HG03469 (cell line): ENCODE measurements at regions not wholly inside any gene's neighbourhood (a gene's known extent, or its start where the extent isn't known, plus 50 kb on each side); places are given as distances from the start of the nearest gene placed in this dataset.

Source experiments
- ATAC-seq: cut with Tn5 transposase; IDR thresholded peaks from one replicate; pipeline ENCODE4 v1.9.1; 2021; ENCODE audit warnings: mild to moderate bottlenecking, moderate library complexity, moderate number of reproducible peaks; ENCODE audit not compliant: unreplicated experiment

DNA sequence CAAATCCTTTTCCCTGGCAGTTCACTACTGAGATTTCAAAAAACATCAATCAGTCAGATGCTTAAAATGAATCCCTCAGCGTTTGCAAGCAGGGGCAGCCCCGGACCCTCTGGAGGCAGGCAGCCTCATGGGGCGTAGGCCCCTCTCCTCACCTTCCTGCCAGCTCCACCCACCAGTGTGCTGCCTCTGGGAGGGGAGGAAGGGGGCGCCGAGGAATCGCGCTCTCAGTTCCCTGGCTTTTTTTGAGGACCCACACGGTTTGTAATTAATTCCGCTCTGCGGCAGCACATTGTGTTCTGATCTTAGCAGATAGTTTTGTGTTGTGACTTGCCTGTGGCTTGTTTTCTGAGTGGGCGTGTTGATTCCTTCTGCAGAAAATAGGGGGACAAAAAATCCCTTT, 159.9 kb downstream of the KLF13 start:
- no peak for ATAC-seq

- ATAC-seq = no peak
Measured at GRCh38 chr15:31486906-31487695, 160.5 kb downstream of the KLF13 start.

GRCh38 chr15:31487811-31488436, 161.3 kb downstream of the KLF13 start:
- no peak for ATAC-seq

DNA sequence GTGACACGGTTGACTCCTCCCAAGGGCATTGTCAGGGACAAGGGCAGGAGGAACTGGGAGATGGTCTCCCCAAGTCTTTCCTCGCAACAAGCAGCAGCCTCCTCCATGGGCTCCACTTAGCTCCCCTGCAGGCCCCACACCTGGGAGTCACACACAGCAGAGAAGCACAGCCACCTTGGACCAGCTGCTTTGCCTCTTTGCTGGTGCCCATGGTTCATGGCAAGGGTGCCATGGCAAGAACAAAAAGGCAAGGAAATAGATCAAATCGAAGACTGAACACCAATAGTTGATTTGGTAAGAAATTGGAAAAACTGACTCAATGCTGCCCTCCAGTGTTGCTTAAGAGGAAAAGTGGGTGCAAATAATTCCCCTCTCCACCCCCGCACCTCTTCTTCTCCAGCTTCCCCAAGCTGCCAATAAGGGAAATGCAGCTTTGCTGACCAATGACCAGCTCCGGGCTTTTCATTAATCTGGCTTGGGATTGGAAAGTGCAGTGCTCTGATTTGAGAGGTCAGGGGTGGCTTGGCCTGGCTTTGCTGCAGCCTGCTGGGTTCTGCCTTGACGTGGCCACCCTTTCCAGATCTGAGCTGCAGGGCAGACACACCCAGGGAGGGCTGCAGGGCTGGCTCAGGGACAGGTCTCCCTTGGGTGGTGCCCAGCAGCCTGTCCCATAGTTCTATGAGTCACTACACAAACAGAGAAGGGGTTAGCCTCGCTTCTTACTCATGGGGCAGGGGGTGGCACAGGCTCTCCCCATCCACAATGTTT, 162.0 kb downstream of the KLF13 start:
- ATAC-seq = no peak

- no peak for ATAC-seq
Measured at GRCh38 chr15:31489281-31489680, 162.6 kb downstream of the KLF13 start.

DNA sequence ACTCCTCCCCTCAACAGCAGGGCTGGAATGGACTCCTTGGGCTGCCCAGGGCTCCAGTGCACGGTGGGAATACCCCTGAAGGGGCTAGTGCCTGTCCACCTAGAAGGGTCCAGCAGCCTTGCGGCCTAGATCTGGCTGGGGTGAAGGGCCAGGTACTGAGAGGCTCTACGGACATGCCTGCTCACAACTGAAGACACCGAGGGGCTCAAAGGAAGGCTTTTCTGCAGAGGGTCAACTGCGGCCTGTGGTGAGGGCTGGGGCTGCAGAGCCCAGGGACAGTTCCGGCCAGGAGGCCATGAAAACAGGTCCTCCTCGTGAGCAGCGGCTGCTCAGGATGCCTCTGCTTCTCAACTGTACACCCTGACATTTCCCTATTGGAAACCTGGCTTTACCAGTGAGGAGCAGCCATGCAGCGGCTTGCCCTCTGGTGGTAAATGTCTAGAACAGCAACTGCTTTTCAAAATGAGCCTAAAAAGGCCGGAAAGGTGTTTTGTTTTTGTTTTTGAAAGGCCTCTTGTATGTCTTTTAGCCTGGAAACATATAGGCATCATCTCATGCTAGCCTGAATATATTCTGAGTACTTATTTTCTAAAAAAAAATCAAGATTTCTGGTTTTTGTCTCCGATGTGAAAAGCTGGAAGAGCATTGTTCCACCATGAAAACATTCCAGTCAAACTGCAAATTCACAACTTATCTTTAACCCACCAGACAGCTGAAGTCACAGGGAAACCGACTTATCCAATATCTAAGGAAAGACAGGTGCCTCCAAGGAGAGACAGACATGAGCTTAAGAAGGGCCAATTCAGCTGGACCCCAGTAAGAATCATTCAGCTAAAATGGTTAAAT, 163.4 kb downstream of the KLF13 start:
- ATAC-seq = no peak

DNA sequence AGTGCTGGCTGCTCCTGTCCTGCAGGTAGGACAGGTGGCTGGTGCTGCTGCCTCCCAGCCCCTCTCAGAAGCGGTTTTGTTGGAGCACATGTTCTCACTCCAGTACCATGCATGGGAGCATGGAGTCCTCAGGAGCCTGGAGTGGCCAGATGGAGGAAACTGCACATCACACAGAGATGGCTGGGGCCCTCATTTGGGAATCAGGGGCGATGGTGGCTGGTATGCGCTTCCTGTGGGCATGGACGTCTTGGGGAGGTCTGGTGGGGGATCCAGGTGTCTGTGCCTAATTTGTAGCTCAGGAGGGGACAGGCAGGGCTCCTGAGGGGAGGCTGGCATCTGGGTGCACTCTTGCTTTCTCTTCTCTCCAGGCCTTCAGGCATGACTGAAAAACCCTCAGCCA, 168.2 kb downstream of the KLF13 start:
- ATAC-seq = no peak

GRCh38 chr15:31495281-31495680, 168.6 kb downstream of the KLF13 start:
- ATAC-seq = no peak

DNA sequence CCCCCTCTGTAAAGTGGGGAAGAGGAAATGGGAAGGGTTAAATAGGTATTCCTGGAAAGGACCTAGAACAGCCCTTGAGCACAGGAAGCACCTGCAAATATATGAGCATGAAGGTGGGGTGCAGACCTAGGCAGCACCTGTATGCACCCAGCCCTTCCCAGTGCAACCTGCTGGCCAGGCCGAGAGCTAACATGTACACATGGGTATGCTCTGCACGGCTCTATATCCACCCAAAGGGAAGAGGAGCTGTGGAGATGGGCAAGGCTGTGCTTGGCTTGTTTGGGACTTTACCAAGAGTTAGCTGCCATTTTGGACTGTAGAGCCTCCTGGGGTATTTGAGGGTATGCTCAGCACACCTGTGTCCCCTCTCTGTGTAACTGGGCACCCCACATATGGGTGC, 171.2 kb downstream of the KLF13 start:
- no peak for ATAC-seq

DNA sequence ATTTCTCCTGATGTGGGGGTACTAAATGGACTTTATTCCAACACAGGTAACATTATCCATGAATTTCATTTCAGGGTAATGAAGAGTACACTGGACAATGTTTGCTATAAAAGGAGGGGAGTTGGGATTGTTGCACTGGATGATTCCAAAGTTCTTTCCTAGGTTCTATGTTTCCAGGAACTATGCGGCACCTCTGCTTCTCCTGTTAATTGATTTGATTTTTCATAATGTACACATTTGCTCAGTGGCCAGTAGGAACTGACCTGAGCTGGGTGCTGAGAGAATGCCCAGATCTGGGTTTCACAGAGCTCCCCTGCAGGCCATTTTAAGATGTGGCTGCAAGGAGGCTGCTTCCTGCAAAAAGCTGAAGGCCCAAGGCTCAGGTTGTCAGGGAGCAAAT, 171.7 kb downstream of the KLF13 start:
- no peak for ATAC-seq

DNA sequence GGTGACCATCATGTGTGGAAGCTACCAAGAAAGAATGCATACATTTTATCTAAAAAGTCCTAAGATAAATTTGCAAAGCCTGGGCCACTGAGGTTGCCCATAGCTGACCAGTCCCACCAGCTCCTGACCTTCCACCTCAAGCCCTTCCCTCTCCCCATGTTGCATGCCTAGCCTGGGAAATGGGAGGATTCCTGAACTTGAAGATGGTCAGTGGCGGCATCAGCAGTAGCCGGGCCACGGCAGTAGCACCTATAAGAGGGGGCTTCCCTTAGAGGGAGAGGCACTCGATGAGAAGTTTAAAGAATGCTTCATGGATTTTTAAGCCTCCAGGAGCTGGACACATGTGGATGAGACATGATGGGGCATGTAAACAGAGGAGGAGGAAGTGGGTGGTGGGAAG, 172.1 kb downstream of the KLF13 start:
- no peak for ATAC-seq

- ATAC-seq = no peak
Measured at GRCh38 chr15:31499236-31499952, 172.8 kb downstream of the KLF13 start.

DNA sequence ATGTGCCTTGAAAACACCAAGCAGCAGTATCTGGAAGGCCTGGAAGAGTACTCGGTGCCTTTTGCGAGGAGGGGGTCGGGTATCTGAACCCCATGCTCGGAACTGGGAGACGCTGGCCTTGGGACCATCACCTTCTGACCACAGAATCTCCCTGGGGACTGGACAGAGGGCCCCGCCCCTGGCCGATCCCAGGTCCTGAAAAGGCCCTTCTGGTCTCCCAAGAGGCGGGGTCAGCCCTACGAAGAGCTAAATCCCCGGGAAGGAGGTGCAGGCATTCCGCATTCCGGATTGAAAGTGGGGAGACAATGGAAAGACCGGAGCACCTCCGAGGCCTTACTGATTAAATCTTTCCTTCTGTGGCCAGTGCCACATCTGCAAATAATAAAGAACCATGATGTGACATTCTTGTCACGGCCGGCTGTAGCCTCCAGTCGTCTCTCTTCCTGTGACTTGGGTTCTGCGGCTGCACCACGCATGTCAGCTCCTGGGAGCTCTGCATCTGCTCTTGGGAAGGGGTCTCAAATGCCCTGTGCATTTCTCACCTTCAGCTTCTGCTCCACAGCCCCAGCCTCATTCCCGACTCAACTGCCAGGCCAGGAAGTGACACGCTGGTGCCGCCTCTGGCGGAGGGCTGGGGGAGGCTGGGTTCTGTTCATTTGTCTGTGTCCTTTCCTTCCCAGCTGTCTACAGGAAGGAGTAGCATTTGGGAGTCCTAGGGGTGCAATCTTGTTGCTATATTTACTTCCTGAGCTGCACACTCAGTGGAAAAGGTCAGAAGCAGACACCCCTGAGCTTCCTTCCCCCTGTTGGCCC, 173.5 kb downstream of the KLF13 start:
- no peak for ATAC-seq

DNA sequence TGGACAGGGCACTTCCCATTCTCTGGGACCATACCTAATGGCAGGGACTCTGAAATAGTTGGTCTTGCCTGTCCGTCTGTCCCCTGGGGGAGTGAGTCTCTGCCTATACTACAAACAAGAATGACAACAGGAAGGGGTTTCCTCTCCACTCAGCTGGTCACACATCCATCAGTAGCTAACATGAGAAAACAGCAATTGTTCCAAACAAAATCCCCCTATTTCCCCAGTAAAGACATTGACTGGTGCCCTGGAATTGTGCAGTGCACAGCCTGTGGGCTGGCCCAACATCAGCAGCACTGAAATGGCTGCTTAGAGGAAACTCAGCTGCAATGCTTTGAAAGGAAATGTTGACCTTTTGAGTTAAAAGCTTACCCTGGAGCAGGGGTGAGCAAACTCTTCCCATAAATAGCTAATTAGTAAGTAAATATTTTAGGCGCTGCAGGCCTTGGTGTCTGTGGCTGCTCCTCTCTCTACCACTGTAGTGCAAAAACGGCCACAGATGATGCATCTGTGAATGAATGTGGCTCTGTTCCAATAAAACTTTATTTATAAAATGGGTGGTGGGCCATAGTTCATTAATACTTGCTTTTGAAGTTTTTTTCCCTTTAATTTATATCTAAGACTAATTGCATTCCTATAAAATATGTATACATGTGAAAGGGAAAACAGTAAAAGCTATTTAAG, 174.3 kb downstream of the KLF13 start:
- ATAC-seq = no peak

- ATAC-seq = no peak
Measured at GRCh38 chr15:31501536-31502157, 175.0 kb downstream of the KLF13 start.

GRCh38 chr15:31502541-31503229, 176.1 kb downstream of the KLF13 start:
- no peak for ATAC-seq

GRCh38 chr15:31503256-31503655, 176.6 kb downstream of the KLF13 start:
- ATAC-seq = no peak
